ENCODE measurements at regions not wholly inside any gene's neighbourhood (a gene's known extent, or its start where the extent isn't known, plus 50 kb on each side); places are given as distances from the start of the nearest gene placed in this dataset.
A peak's percentile ranks its signal among the peaks of the same experiment; 100 is the strongest.

DNA sequence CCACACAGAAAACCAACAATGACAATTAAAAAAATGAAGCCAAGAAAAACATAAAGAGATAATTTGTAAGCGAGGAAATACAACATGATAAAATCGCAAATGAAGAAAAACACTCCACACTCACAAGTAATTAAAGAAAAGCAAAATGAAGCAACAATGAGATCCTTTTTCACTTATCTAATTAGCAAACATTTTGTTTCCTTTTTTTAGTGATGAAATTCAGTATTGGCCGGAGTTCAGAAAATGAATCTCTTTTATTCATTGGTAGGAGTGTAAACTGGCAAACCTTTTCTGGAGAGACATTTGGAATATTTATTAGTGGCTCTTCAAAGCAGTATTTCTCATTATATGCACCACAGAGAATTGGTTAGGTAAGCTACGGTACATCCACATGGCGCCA lies 70.6 kb upstream of the POMP start:
- no peaks in the 10 kb centered on the region for H3K36me3 ChIP-seq (ENCODE audit: insufficient read depth, low read length)
- no peak for DNase-seq (ENCODE audit: insufficient read length, low spot score, missing footprints)
- H4K20me1 ChIP-seq (ENCODE audit: insufficient read depth, low read length) = no peaks in the 10 kb centered on the region
- H3K27ac ChIP-seq (ENCODE audit: low read depth, low read length) = no peak overlapping the region
- H3K9me3 ChIP-seq (ENCODE audit: low read depth, low read length) = no peaks in the 10 kb centered on the region
- H3K27me3 ChIP-seq (ENCODE audit: insufficient read depth, low read length) = no peaks in the 10 kb centered on the region
- no peak overlapping the region for H2AFZ ChIP-seq (ENCODE audit: low read length)
- H3K4me1 ChIP-seq (ENCODE audit: insufficient read depth, low read length) = peaks cover 10% of the 10 kb centered on the region
- H3K79me2 ChIP-seq (ENCODE audit: insufficient read depth, low read length) = no peaks in the 10 kb centered on the region
- no peak overlapping the region for H3K4me3 ChIP-seq (ENCODE audit: insufficient read depth, low read length)
- H3K4me2 ChIP-seq (ENCODE audit: insufficient read depth, low read length) = no peak overlapping the region
- TF ChIP-seq, protein P1, sequence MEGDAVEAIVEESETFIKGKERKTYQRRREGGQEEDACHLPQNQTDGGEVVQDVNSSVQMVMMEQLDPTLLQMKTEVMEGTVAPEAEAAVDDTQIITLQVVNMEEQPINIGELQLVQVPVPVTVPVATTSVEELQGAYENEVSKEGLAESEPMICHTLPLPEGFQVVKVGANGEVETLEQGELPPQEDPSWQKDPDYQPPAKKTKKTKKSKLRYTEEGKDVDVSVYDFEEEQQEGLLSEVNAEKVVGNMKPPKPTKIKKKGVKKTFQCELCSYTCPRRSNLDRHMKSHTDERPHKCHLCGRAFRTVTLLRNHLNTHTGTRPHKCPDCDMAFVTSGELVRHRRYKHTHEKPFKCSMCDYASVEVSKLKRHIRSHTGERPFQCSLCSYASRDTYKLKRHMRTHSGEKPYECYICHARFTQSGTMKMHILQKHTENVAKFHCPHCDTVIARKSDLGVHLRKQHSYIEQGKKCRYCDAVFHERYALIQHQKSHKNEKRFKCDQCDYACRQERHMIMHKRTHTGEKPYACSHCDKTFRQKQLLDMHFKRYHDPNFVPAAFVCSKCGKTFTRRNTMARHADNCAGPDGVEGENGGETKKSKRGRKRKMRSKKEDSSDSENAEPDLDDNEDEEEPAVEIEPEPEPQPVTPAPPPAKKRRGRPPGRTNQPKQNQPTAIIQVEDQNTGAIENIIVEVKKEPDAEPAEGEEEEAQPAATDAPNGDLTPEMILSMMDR (IDR thresholded peaks at IDR 0.05; ENCODE audit: extremely low read depth, low read depth, low read length) = no peak

DNA sequence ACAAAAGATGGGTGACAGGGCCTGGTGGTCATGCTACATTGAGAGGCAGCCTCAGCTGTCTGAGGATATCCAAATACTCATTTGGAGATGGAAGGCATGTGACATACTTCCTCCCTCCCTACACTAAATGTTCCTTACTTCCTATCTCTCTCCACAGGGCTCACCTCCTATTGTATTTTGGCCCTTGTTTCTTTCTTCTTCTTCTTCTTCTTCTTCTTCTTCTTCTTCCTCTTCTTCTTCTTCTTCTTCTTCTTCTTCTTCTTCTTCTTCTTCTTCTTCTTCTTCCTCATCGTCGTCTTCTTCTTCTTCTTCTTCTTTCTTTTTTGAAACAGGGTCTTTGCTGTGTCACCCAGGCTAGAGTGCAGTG lies 71.8 kb upstream of the POMP start:
- Histone ChIP-seq H3K79me2 (ENCODE audit: insufficient read depth, low read length) (no peaks in the 10 kb centered on the region), H3K4me2 (ENCODE audit: insufficient read depth, low read length) (no peak overlapping the region), H3K4me1 (ENCODE audit: insufficient read depth, low read length) (peaks cover 13% of the 10 kb centered on the region), H3K9me3 (ENCODE audit: low read depth, low read length) (no peaks in the 10 kb centered on the region), H4K20me1 (ENCODE audit: insufficient read depth, low read length) (no peaks in the 10 kb centered on the region), H3K36me3 (ENCODE audit: insufficient read depth, low read length) (no peaks in the 10 kb centered on the region), H3K27me3 (ENCODE audit: insufficient read depth, low read length) (no peaks in the 10 kb centered on the region), H3K4me3 (ENCODE audit: insufficient read depth, low read length) (no peak overlapping the region), H3K27ac (ENCODE audit: low read depth, low read length) (no peak overlapping the region), H2AFZ (ENCODE audit: low read length) (no peak overlapping the region)
- no peak for DNase-seq (ENCODE audit: insufficient read length, low spot score, missing footprints)
- TF ChIP-seq, protein P1 (IDR thresholded peaks at IDR 0.05; ENCODE audit: extremely low read depth, low read depth, low read length) = no peak

DNA sequence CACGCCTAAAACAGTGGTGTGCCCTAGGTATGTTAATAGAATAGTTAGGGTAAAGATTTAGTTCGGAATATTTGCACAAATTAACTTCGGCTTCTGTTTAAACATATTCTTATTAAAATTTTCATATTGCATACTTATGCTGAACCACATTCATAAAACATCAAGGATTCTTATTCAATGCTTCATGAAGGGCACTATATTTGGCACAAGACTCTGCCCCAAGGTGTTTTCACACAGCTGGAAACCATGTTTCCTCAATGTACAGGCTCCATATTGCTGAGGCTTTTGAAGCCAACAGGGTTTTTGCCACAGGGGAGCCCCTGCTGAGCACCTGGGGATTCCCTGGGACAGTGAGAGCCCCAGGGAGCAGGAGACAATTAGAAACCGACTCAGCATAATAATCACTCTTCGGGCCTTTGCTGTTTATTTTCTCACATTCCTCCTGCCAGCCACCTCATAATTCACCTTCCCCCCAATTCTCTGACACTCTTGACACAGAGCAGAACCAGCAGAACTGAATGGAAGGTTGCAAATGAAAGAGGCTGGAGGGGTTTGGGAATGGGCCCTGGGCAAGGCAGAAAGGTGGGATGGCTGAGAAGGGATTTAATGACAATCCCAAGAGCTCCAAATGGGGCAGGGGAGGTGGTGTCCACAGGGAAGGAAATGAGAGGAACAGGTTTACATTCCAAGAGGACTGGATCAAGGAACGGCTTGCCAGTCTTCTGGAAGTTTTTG lies 72.3 kb upstream of the POMP start:
- Histone ChIP-seq H3K9me3 (ENCODE audit: low read depth, low read length) (no peaks in the 10 kb centered on the region), H3K79me2 (ENCODE audit: insufficient read depth, low read length) (no peaks in the 10 kb centered on the region), H3K27ac (ENCODE audit: low read depth, low read length) (no peak overlapping the region), H3K36me3 (ENCODE audit: insufficient read depth, low read length) (no peaks in the 10 kb centered on the region), H3K27me3 (ENCODE audit: insufficient read depth, low read length) (no peaks in the 10 kb centered on the region), H3K4me2 (ENCODE audit: insufficient read depth, low read length) (no peak overlapping the region), H3K4me1 (ENCODE audit: insufficient read depth, low read length) (peaks cover 13% of the 10 kb centered on the region), H4K20me1 (ENCODE audit: insufficient read depth, low read length) (no peaks in the 10 kb centered on the region), H3K4me3 (ENCODE audit: insufficient read depth, low read length) (no peak overlapping the region), H2AFZ (ENCODE audit: low read length) (no peak overlapping the region)
- DNase-seq (ENCODE audit: insufficient read length, low spot score, missing footprints) = no peak
- TF ChIP-seq, protein P1 (IDR thresholded peaks at IDR 0.05; ENCODE audit: extremely low read depth, low read depth, low read length) = no peak

DNA sequence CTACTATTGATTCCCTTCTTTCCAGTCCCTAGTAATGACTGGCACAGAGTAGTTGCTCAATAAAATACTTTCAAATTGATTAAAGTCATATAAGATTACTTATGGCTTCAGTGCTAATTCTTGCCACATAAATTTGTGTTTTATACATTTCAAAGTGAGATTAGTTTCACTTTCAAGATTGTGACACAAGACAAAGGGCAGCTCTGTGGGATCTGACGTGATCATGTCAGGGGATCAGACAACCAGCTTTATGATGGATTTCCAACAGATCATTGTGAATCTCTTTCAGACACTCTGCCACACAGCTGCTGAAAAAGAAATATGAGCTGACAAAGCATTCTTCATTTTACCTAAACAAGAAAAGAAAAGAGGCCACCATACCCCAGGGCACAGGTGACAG lies 73.4 kb upstream of the POMP start:
- no peaks in the 10 kb centered on the region for H4K20me1 ChIP-seq (ENCODE audit: insufficient read depth, low read length)
- H3K4me2 ChIP-seq (ENCODE audit: insufficient read depth, low read length) = peak overlapping the region; percentile 70
- no peaks in the 10 kb centered on the region for H3K36me3 ChIP-seq (ENCODE audit: insufficient read depth, low read length)
- H3K4me3 ChIP-seq (ENCODE audit: insufficient read depth, low read length) = peak overlapping the region; percentile 48
- peak overlapping the region; percentile 84 for H2AFZ ChIP-seq (ENCODE audit: low read length)
- no peak for DNase-seq (ENCODE audit: insufficient read length, low spot score, missing footprints)
- H3K27me3 ChIP-seq (ENCODE audit: insufficient read depth, low read length) = no peaks in the 10 kb centered on the region
- H3K4me1 ChIP-seq (ENCODE audit: insufficient read depth, low read length) = peaks cover 13% of the 10 kb centered on the region
- H3K79me2 ChIP-seq (ENCODE audit: insufficient read depth, low read length) = no peaks in the 10 kb centered on the region
- TF ChIP-seq, protein P1 (IDR thresholded peaks at IDR 0.05; ENCODE audit: extremely low read depth, low read depth, low read length) = no peak
- H3K27ac ChIP-seq (ENCODE audit: low read depth, low read length) = peak overlapping the region; percentile 72
- no peaks in the 10 kb centered on the region for H3K9me3 ChIP-seq (ENCODE audit: low read depth, low read length)
